Prostate gland (tissue), 2 donors: ENCODE measurements at regions not wholly inside any gene's neighbourhood (a gene's known extent, or its start where the extent isn't known, plus 50 kb on each side); places are given as distances from the start of the nearest gene placed in this dataset.

Experiments
- DNase-seq: peaks from one replicate; pipeline ENCODE4 v3.0.0-alpha.2; 2019; ENCODE audit warnings: low spot score
- H3K27ac ChIP-seq, 2 donors: fragments of 200-600 bp; sonication (generic); 2 replicates each; pipeline ENCODE4 v1.5.1; 2017 to 2019
- H3K27me3 ChIP-seq: fragments of 200-600 bp; sonication (generic); replicated peaks from 2 replicates; pipeline ENCODE4 v1.5.1; 2019; ENCODE audit not compliant: insufficient read depth
- H3K36me3 ChIP-seq, 2 donors: fragments of 200-600 bp; sonication (generic); 1 replicate in 1 of 2; 2 replicates in 1 of 2; pipeline versions ENCODE4 v1.5.1 to v1.8.1; 2017 to 2019
- H3K4me1 ChIP-seq: fragments of 200-600 bp; sonication (generic); replicated peaks from 2 replicates; pipeline ENCODE4 v1.5.1; 2019
- H3K4me3 ChIP-seq, 2 donors: fragments of 200-600 bp; sonication (generic); 2 replicates each; pipeline ENCODE4 v1.5.1; 2017 to 2019
- H3K9me3 ChIP-seq: fragments of 200-600 bp; sonication (generic); 2 replicates; pipeline ENCODE4 v1.5.1; 2017
- POLR2A ChIP-seq: fragments of 450-650 bp; IDR thresholded peaks from one replicate; pipeline ENCODE4 v1.6.1; 2016; ENCODE audit warnings: antibody characterized with exemption, mild to moderate bottlenecking
- POLR2AphosphoS5 ChIP-seq: sonication (generic); formaldehyde crosslinking; IDR thresholded peaks from one replicate; pipeline ENCODE4 v1.6.1; 2017; ENCODE audit warnings: antibody characterized with exemption
- WGBS: methylation state at CpG from one replicate; pipeline ENCODE4 v1.1.5; 2018; 5-methylcytosine and 5-hydroxymethylcytosine counted together
- intact Hi-C: fragments of 100-400 bp; cut with DNase I; formaldehyde crosslinking; loops from one replicate; pipeline ENCODE4 v1.14.2; 2022
- TF ChIP-seq, protein P1 (sequence below), 4 experiments: fragments of 200-600 bp in 2 of 4; fragments of 450-650 bp in 2 of 4; sonication (generic) in 2 of 4; IDR thresholded peaks; 1 replicate in 3 of 4; 2 replicates in 1 of 4; pipeline ENCODE4 v1.5.1; 2016 to 2019; ENCODE audit warnings: antibody characterized with exemption in 4 of 4, mild to moderate bottlenecking in 2 of 4, moderate library complexity in 2 of 4

DNA sequence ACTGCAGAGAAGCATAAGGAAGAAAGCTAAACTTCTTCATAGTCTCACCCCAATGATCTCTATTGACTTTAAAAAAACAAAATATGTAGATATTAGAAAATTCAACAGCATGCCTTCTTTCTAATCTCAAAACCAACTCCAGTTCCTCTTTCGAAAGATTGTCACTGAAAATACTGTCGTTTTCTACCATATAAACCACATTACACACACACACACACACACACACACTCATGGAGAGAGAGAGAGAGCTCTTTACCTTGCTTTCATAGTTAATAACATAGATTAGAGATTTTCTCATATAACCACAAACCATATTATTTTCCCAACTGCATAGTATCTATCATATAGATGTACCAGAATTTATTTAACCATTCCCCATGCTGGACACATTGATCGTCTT, 296.2 kb upstream of the MGMT start:
- intact Hi-C loops, result no loop called here
- WGBS, result 85% methylated on average over 3 of the region's 3 CpGs
- H3K27me3 ChIP-seq, result no peaks in the 10 kb centered on the region

DNA sequence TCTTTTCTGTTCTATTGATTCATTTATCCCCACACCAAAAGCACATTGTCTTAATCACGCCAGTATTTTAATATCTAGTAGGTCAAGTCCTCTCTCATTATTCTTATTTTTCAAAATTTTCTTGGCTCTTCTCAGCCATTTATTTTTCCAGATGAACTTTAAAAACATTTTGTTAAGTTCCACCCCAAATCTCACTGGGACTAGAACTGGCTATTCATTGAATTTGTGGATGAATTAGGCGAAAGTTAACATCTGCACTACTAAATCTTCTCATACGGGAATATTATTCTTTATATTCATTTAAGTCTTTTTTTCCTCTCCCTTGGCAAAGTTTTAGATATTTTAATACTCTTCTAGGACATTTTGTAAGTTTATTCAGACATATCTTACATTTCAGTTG, 295.2 kb upstream of the MGMT start:
- TF ChIP-seq, protein P1, sequence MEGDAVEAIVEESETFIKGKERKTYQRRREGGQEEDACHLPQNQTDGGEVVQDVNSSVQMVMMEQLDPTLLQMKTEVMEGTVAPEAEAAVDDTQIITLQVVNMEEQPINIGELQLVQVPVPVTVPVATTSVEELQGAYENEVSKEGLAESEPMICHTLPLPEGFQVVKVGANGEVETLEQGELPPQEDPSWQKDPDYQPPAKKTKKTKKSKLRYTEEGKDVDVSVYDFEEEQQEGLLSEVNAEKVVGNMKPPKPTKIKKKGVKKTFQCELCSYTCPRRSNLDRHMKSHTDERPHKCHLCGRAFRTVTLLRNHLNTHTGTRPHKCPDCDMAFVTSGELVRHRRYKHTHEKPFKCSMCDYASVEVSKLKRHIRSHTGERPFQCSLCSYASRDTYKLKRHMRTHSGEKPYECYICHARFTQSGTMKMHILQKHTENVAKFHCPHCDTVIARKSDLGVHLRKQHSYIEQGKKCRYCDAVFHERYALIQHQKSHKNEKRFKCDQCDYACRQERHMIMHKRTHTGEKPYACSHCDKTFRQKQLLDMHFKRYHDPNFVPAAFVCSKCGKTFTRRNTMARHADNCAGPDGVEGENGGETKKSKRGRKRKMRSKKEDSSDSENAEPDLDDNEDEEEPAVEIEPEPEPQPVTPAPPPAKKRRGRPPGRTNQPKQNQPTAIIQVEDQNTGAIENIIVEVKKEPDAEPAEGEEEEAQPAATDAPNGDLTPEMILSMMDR (IDR thresholded peaks at IDR 0.05), result no peak
- H3K36me3 ChIP-seq, result no peaks in the 10 kb centered on the region
- DNase-seq, result no peak
- WGBS, result 71% methylated on average over 3 of the region's 3 CpGs
- intact Hi-C loops, result no loop called here
- no peaks in the 10 kb centered on the region for H3K9me3 ChIP-seq
- H3K4me1 ChIP-seq, result no peaks in the 10 kb centered on the region
- no peaks in the 10 kb centered on the region for H3K27me3 ChIP-seq
- H3K27ac ChIP-seq, result no peak overlapping the region
- no peak overlapping the region for H3K4me3 ChIP-seq

More for the DNA sequence above, 296.2 kb upstream of the MGMT start:
- no peaks in the 10 kb centered on the region for H3K4me1 ChIP-seq
- no peaks in the 10 kb centered on the region for H3K36me3 ChIP-seq
- no peak for DNase-seq
- no peaks in the 10 kb centered on the region for H3K9me3 ChIP-seq
- no peak overlapping the region for H3K4me3 ChIP-seq
- TF ChIP-seq, protein P1 (IDR thresholded peaks at IDR 0.05), result no peak
- TF ChIP-seq POLR2AphosphoS5 (no peak), POLR2A (no peak)
- H3K27ac ChIP-seq, result no peak overlapping the region

DNA sequence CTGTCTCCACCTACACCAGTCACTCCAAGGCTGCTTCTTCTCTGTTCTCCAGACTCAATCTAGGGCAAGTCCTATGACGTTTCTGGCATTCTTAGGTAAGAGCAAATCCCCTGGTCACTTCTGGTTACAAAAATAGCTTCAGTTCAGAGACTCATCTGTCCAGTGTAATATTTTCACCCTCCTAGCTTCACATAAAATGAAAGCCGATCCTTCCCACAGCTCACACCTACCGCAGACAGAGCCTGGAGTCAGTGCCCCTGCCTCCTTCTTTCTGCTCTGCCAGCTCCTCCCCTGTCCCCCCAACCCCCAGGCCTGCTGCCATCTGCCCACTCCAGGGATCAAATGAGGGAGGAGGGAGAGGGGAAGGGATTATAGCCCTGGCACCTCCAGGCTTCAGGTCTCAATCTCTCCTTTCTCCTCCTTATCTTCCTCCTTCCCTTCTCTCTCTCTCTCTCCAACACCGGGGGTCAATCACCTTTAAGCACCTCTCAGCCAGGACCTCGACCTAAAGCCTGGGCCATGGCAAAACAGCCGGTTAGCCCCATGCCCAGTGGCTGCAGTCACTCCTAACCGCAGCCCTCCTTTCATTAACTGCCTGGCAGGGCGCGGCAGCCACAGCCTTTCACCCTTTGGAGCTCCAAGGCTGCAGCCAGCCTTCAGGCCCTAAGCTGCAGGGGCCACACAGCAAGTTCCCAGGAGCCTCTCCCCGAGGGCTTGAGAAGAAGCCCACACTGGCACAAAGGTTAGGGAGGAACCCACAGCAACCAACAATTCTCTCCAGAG, 292.6 kb upstream of the MGMT start:
- H3K4me3 ChIP-seq, result no peak overlapping the region
- no peak for DNase-seq
- H3K4me1 ChIP-seq, result no peaks in the 10 kb centered on the region
- intact Hi-C loops, result no loop called here
- no peak for TF ChIP-seq POLR2A
- TF ChIP-seq, protein P1 (IDR thresholded peaks at IDR 0.05), result no peak
- WGBS, result 70% methylated on average over 10 of the region's 10 CpGs
- no peaks in the 10 kb centered on the region for H3K36me3 ChIP-seq
- no peaks in the 10 kb centered on the region for H3K27me3 ChIP-seq
- H3K27ac ChIP-seq, result no peak overlapping the region
- H3K9me3 ChIP-seq, result no peaks in the 10 kb centered on the region

DNA sequence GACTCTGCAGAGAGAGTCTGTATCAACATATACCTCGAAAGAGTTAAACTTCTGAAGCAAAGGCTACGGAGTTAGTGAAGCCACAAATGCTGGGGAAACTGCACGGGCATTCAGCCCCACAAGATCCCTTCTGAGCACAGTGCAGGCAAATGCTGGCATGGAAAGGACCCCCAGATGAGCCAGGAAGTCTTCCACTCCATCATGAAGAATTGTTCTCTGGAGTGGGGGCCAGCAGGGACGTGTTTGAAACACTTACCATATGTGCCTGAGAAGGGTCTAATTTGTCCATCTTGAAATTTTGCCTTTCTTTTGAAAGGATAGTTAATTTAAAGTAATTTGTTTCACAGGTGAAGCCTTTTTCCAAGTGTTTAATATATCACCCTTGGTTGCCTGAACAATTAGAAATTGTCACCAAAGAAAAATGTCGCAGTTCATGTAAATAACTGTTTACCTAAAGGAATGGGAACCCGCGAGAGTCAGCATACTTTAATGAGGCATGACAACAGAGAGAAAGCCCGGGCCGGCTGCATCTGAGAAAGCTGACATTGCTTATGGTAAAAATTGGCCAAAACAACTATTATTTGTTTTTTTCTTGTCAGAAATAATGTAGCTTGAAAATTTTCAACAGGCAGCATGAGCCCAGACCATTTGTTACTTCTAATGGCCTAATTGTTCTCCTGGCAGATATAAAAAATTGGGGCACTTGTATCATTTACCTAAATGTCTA, 287.6 kb upstream of the MGMT start:
- intact Hi-C loops, result no loop called here
- Histone ChIP-seq H3K9me3 (no peaks in the 10 kb centered on the region), H3K4me1 (no peaks in the 10 kb centered on the region), H3K27ac (no peak overlapping the region), H3K36me3 (no peaks in the 10 kb centered on the region), H3K27me3 (no peaks in the 10 kb centered on the region), H3K4me3 (no peak overlapping the region)
- no peak for TF ChIP-seq POLR2AphosphoS5
- TF ChIP-seq, protein P1 (IDR thresholded peaks at IDR 0.05), result no peak
- TF ChIP-seq POLR2A, result no peak
- WGBS, result 75% methylated on average over 9 of the region's 9 CpGs
- no peak for DNase-seq
